Right renal cortex interstitium (tissue), 3 donors: ENCODE measurements at regions not wholly inside any gene's neighbourhood (a gene's known extent, or its start where the extent isn't known, plus 50 kb on each side); places are given as distances from the start of the nearest gene placed in this dataset.

ENCODE experiments used
- DNase-seq, 3 donors: peaks; one replicate each; pipeline ENCODE4 v3.0.0-alpha.2; 2013; ENCODE audit warnings: low read depth in 3 of 3, low spot score in 2 of 3

GRCh38 chr5:164433106-164433870 lies 927.9 kb downstream of the MAT2B start:
- DNase-seq: no peak

GRCh38 chr5:164435576-164435975 lies 930.2 kb downstream of the MAT2B start:
- no peak for DNase-seq

GRCh38 chr5:164439799-164440198 lies 934.4 kb downstream of the MAT2B start:
- DNase-seq: no peak

GRCh38 chr5:164449460-164449859 lies 944.0 kb downstream of the MAT2B start:
- DNase-seq: no peak

GRCh38 chr5:164466033-164466432 lies 960.6 kb downstream of the MAT2B start:
- DNase-seq: no peak

- no peak for DNase-seq
These were observed 964.9 kb downstream of the MAT2B start for GRCh38 chr5:164470312-164470711.

GRCh38 chr5:164472165-164472564 lies 966.7 kb downstream of the MAT2B start:
- no peak for DNase-seq

- no peak for DNase-seq
These were observed 970.0 kb downstream of the MAT2B start for GRCh38 chr5:164475339-164475977.

GRCh38 chr5:164481270-164481669 lies 975.9 kb downstream of the MAT2B start:
- no peak for DNase-seq

GRCh38 chr5:164482351-164482750 lies 976.9 kb downstream of the MAT2B start:
- DNase-seq: no peak

- no peak for DNase-seq
These were observed 979.5 kb downstream of the MAT2B start for GRCh38 chr5:164484948-164485347.

GRCh38 chr5:164487939-164488338 lies 982.5 kb downstream of the MAT2B start:
- DNase-seq: no peak

GRCh38 chr5:164497311-164498064 lies 992.1 kb downstream of the MAT2B start:
- DNase-seq: peak in 1 of 3 donors; percentile 23

GRCh38 chr5:164498438-164498837 lies 993.0 kb downstream of the MAT2B start:
- DNase-seq: no peak

GRCh38 chr5:164500856-164501255 lies 995.4 kb downstream of the MAT2B start:
- no peak for DNase-seq

- no peak for DNase-seq
These were observed 995.9 kb downstream of the MAT2B start for GRCh38 chr5:164501344-164501743.

- DNase-seq: peak; percentile 39 to 58 (median 48)
These were observed 998.8 kb downstream of the MAT2B start for GRCh38 chr5:164504141-164504772.

GRCh38 chr5:164505791-164506190 lies 1000.4 kb downstream of the MAT2B start:
- no peak for DNase-seq

GRCh38 chr5:164518067-164518740 lies 1012.8 kb downstream of the MAT2B start:
- DNase-seq: no peak

- no peak for DNase-seq
These were observed 1013.3 kb downstream of the MAT2B start for GRCh38 chr5:164518741-164519080.
